ENCODE measurements at regions not wholly inside any gene's neighbourhood (a gene's known extent, or its start where the extent isn't known, plus 50 kb on each side); places are given as distances from the start of the nearest gene placed in this dataset.

DNA sequence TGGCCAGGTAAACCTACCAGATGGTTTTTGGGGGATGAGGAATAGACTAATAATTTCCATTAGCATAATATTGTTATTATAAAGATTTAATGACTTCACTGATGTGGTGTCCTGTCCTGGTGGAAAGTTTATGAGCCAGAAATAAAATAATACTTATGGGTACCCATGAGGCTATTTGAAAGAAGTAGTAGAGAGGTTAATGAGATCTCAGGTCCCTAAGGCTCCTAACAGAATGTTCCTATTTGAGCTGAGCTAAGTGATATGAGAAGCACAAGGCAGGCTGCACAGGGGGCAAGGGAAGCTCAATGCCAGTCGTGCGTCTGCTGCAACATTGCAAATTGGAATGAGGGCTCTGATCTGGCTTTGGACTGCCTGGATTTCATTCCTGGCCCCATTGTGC lies 174.1 kb downstream of the BMP2 start:
- DNase-seq, result no peak
- intact Hi-C loops (cut with DNase I), result no loop called here

DNA sequence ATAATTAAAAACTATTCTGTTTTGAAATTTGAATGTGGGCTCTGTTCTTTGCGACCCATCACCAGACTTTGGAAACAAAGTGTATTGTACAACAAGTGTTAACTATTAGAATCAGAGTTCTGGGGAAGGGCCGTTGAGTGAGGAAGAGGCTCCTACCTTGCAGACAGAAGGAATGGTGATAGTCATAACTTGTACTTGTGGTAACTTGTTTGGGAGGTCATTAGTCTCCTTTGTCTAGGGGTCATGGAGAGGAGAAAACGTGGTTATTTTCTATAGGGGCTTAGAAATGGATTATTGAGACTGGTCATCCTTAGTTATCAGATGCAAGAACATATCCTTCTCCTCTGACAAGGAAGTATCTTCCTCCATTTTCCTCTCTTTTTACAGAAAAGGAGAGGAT lies 174.8 kb downstream of the BMP2 start:
- no peak for DNase-seq
- intact Hi-C loops (cut with DNase I), result no loop called here

DNA sequence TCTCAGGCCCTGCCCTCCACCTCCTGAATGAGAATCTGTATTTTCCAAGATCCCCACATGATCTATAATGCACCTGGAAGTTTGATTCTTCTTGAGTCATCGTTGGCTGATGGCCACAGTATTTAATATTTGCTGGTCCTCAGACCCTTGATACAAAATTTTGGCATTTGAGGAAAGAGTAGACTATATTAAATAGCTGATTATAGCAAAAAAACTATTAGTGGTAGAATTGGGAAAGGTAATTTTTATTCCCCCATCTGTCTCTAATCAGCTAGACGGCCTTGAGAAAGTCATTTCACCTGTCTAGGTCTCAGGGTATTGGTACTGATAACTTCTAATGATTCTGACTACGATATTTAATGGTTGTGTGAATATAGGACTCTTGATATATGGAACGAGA lies 176.8 kb downstream of the BMP2 start:
- intact Hi-C loops (cut with DNase I), result no loop called here

DNA sequence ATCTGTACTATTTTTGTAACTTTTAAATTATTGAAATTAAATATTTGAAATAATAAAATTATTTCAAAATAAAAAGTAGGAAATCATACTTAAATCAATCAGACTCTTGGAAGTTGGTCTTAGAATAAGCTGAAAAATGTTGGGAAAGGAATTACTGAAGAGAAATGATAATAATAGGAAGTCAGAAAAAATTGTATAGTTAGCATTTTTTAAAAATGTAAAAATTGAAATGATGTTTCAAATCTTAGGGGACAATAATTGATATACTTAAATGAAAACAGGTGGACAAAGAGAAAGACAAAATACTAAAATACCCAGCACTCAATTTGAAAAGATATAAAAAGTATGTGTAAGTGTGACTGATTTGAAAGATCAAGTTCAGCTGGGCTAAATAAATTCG lies 186.1 kb downstream of the BMP2 start:
- intact Hi-C loops (cut with DNase I), result no loop called here
- DNase-seq, result no peak

More for the DNA sequence above, 176.8 kb downstream of the BMP2 start:
- no peak for DNase-seq

DNA sequence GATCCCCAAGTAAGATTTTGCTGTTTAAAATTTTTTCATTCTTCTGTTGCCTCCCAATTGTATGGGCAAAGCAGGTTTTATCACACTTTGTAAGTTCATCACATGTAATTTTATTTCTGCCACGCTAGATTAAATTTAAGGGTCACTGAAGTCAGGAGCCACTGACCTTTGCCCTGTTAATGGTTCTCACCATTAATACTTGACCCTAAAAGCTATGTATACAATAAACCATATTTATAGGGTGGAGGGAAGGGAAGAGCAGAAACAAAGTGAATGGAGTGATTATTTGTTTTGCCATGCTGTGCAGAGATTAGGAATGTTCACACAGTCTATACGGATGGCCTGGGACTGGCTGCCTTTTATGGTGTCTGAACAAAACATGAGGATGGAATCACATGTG lies 186.7 kb downstream of the BMP2 start:
- no peak for DNase-seq
- intact Hi-C loops (cut with DNase I), result no loop called here

DNA sequence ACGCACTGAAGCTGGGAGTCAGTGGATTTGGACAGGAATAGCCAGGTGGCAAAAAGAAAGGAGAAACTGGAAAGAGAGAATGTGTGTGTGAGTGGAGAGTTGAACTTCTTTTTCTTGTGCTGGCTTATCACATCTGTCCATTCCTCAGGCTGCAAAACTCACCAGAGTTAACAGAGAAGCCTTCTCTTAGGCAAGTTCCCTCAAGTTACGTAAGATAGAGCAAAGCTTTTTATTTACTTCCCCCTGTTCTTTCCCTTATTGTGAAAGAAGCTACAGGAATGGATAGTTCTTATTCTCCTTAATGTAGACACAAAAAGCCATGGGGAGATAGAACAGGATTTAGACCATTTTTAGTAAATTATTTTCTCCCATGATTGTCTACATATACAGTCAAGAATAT lies 188.6 kb downstream of the BMP2 start:
- DNase-seq, result no peak
- intact Hi-C loops (cut with DNase I), result no loop called here

DNA sequence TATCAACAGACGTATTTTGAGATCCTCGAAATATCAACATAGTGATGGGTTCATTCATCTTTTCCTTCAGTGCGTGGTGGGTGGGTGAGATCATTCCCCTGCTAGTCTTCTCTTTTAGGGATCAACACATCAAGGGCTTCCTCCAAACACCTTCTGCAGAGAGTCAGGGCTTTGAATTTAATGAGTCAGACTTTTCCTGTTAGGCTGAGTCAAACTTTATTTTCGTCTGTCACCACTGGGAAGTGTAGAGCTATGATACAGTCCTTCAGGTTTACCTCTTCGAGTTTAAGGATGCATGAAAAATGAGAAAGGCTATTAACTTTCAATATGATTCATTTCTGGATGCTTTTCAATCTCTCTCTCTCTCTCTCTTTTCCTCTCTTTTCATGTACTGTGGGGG lies 189.1 kb downstream of the BMP2 start:
- DNase-seq, result no peak
- intact Hi-C loops (cut with DNase I), result no loop called here

DNA sequence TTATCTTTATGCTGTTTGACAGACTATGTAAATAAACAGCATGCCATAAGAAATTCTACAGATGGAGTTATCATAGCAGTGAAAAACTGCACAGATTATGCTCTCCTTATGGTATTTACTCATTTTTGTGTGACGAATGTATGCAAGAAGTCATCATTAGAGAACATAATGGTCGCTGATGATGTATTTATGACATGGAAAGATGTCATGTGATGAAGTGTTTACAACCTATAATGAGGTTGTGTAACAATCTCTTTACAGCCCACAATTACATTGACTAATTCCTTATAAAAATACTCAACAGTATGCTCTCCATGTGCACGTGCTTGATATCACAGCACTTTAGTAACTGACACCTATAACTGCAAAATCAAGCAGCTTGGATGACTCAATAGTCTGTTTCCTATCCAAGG lies 192.4 kb downstream of the BMP2 start:
- intact Hi-C loops (cut with DNase I), result no loop called here
- no peak for DNase-seq

DNA sequence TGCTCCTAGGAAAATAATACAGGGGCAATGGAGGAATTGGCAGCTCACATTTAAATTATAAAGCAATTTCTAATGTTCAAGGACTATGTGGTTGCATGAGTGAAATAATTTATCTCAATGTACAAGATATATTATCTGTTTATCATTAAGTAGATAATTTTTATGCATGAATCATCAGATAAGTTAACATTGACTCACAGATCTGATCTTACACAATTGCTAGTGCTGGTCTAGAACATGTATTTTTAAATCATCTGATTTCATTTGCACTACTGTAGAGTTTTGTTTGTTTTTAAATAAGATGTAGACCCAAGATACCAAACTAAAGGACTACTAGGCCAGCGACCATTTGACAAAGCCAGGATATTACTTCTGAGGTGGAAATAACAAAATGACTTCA lies 199.2 kb downstream of the BMP2 start:
- intact Hi-C loops (cut with DNase I), result no loop called here
- DNase-seq, result no peak

DNA sequence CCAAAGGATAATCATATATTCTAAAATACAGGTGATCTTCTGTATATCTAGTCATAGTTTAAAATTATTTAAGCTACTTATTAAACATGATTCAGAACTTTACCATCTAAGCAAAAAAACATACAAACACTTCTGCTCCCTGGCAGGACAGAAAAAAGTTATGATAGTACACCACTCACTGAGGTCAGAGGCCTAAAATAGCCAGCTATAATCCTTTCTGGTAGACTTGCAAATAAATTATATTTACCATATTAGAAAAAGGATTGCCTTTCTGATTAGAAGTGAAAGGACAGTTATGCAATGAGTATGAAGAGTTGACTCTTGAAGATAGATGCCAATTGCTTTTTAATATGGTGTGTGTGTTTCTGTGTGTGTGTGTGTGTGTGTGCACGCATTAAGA lies 207.4 kb downstream of the BMP2 start:
- intact Hi-C loops (cut with DNase I), result no loop called here
- no peak for DNase-seq

DNA sequence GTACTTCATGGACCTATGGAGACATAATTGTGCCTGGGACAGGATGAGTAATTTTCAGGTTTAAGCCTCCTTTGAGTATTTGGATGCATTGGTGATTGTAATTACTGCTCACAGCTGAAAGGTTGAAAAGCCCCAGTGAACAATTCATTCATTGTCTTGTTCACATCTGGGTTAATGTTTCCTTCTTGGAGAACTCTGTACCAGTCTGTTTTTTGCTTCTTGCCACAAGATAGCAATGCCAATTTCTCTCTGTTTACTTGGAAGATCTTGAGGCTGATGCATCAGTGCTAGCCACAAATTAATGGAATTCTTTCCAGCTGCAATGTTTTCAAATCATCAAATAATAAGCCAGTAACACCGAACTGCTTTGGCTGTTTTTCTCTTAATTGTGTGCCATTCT lies 207.8 kb downstream of the BMP2 start:
- DNase-seq, result peak in 2 of 42 donors; percentile 5 to 6
- intact Hi-C loops (cut with DNase I), result no loop called here

DNA sequence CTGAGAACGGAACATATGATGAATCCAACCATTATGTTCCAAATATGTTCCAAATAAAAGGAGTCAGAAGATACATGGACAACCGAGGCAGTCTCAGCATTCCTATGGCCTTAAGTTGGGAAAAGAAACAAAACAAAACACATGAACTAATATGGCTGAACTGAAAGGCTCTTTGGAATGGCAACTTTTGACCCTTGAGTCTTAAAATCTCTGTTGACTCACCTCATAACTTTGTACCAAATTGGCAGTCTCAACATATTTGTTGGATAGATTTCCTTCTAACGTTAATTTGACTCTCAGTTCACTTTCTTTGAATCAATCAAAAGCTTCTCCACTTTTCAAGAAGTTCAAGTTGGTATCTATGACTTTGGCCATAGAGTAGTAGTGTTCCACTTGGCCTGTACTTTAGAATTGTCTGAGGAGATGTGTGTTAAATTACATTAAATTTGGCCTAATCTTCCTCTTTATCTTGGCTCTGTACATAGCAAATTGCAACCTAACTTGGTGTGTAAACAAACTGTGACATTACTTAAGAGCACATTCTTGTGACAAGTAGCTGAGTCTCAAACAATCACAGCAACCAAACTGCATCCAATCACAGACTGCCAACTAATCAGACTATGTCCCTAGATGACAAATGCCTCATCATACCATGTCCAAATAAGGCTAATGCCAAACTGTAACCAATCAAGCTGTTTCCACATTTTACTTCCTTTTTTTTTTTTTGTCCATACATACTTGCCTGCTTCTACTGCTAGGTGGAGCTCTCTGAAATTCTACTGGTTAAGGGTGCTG lies 208.8 kb downstream of the BMP2 start:
- intact Hi-C loops (cut with DNase I), result no loop called here
- no peak for DNase-seq

DNA sequence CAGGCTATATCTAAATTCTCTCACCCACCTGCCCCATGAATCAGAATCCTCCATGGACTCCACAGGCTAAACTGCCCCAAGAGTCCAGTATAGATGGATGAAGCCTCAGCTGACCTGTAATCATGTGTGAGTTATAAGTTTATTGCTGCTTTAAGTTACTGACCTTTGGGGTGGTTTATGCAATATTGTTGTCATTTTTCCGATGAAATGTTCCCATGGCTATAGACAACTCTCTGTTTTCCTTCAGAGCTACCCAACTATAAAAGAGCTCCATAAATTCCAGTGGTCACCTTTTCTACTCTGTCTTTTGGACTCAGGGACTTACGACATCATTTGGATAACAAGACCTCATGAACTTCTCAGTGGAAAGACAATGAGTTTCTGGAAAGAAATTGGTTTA lies 212.1 kb downstream of the BMP2 start:
- no peak for DNase-seq
- intact Hi-C loops (cut with DNase I), result no loop called here

DNA sequence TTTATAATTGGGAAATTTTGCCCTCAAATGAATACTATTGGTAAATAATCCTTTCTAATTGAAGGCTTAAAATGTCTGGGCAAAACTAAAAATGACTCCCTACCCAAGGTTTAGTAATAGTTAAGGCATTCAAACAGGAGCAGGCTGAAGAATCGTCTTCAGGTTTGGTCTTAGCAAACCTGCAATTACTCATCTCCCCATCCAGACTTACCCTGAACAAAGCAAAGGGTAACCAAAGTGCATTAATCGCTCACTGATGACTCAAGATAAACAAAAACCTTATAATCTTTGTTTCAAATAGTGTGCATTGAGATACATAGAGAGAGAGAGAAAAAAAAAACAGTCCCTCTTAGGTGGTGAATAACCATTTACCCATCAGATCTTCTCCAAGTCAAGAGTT lies 225.5 kb downstream of the BMP2 start:
- intact Hi-C loops (cut with DNase I), result no loop called here
- no peak for DNase-seq

DNA sequence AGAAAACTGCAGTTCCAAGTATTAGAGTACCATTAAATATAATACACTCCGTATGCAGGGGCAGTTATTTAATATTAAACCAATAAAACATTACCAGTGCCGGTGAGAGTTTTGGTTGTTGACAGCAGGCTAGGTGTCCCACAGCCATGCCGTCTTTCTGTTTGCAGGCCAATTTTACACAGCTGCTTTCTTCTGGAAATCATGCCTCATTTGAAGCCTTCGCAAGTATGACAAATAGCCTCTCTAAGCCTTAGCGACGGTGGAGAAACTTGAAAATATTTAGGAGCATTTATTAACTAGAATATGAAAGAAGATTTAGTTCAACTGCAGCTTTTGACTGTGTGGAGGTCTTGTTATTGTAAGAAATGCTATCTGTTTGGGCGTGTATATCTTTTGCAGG lies 226.0 kb downstream of the BMP2 start:
- DNase-seq, result no peak
- intact Hi-C loops (cut with DNase I), result no loop called here

DNA sequence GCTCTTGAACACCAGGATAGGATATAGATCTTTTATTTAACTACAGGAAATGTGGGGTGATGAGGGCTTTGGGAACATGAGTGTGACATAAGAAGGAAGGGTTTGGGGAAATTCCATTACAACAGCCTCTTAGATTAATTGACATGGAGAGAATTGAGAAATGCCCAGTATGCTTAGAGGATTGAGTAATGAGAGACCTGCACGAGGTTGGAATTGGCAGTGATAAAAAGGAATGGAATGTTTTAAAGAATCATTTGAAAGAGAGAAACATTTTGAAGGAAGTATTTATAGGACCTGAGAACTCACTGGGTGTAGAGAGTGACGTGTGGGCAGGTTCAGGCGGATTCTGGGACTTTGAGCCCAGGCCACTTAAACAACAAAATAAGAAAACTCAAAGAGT lies 227.0 kb downstream of the BMP2 start:
- intact Hi-C loops (cut with DNase I), result no loop called here
- no peak for DNase-seq

DNA sequence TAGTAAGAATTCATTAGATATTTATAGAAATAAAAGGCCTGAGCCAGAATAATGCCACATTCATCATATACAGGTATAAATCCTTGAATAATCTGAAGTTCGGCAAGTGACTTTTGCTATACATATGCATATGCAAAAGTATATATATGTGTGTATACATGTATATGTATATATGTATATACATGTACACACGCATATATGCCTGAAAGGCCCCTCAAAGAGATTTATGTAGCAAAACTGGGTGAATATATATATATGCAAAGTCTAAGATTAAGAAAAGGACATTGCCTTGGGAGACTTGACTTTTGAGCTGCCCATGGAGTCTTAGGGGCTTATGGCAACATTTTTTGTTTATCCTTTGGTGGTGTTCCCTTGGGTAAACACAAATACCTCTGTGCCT lies 231.4 kb downstream of the BMP2 start:
- intact Hi-C loops (cut with DNase I), result no loop called here
- DNase-seq, result no peak

DNA sequence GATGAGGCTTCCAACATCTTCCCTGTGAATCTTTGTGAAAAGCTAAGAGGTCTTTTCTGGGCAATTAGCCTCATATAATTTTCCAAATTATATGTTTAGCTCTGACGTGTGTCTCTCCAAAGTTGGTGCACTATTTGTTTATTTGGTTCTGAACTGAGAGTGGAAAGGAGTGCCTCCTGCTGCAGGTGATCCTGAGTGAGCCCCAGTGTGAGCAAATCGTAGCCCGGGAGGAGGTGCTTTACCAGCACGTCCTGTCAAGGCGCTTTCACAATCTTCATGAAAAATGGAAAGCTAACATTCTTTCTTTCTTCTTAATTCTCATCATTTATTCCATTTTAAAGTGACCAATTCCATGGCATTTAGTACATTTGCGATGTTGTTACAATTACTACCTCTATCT lies 231.9 kb downstream of the BMP2 start:
- intact Hi-C loops (cut with DNase I), result no loop called here
- DNase-seq, result no peak

DNA sequence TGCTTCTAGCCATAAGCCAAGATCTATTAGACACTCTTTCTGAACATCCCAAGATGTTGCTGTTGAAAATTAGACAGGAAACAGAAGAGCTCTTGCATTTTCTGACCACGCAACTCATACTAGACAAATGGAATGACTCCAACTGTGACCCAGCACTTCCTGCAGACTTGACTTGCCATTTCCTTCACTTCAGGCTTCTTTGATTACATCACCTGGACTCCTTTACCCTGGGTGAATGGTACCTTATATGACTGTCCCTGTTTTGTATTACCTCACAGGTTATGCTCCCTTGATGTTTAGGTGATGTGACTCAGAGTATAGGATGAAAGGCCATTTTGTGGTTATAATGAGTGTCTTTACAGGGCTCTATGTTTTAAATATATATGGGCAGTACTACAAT lies 236.1 kb downstream of the BMP2 start:
- no peak for DNase-seq
- intact Hi-C loops (cut with DNase I), result no loop called here

DNA sequence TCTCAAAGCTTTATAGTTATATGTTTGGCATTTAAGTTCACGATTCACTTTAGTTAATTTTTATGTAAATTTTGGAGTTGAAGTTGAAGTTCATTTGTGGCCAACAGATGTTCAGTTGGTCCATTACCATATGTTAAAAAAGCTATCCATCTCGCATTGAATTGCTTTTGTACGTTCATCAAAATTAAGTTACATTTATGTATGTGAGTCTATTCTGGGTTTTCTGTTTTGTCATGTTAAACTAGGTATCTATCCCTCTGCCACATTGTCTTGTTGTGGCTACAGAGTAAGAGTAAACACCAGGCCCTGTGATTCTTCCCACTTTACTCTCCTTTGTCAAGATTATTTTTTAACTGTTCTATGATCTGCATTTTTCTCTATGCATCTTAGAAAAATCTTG lies 237.3 kb downstream of the BMP2 start:
- intact Hi-C loops (cut with DNase I), result no loop called here
- DNase-seq, result no peak

DNA sequence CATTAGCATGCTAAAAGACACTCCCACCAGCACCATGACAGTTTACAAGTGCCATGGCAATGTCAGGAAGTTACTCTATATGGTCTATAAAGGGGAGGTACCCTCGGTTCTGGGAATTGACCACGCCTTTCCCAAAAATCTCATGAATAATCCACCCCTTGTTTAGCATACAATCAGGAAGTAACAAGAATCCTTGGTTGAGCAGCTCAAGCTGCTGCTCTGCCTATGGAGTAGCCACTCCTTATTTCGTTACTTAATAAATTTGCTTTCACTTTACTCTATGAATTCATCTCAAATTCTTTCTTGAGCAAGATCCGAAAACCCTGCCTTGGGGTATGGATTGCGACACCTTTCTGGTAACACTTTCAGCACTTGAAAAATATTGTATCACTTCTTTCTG lies 243.0 kb downstream of the BMP2 start:
- intact Hi-C loops (cut with DNase I), result no loop called here
- no peak for DNase-seq

DNA sequence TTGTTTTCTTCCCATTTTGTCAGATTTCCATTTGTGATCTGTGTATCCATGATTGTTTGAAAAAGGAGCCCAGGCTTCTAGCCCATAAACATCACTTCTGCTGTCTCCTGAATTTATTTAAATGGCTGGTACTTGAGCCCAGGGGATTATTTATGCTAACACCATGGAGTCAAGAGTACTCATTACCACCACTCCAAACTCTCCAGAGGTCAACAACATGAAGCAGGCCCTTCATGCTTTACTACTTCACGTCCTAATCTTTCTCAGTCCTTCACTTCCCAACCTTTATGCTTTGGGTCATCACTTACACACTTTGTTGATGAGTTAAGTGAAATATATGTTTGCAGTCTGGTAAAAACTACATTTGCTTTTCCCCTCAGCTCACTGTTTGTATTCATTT lies 247.8 kb downstream of the BMP2 start:
- DNase-seq, result no peak
- intact Hi-C loops (cut with DNase I), result no loop called here
